NCI-H2029 treated with DMSO at 0.1 percent for 48 hours (cell line): ENCODE measurements at regions not wholly inside any gene's neighbourhood (a gene's known extent, or its start where the extent isn't known, plus 50 kb on each side); places are given as distances from the start of the nearest gene placed in this dataset.

Experiments used
- DNase-seq: peaks from one replicate; lab custom pipeline; 2025; lab: John Stamatoyannopoulos, UW

DNA sequence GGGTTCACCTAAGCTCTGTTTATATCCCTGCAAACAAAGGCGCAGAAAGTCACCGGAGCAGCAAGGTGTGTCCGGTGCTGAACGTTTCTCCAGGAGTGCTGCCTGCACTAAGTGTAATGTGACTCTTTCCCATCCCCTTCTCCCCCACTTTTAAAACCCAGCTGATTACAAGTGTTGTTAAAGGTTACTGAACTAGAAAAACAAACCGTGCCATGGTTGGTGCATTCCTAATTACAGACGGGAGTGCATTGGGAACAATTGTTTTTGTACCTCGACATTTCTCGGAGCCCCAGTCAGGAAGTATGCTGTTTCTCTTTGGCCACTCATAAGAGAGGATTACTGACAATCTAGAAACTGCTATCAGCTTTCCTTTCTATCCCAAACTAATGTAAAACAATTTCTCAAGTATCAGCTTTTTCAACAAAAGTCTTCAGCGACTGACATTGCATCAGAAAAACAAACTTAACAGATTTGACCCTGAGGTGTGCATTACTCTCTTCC is 441.0 kb upstream of the SALL1 start:
- DNase-seq: no peak

- no peak for DNase-seq
Measured at GRCh38 chr16:51591480-51591879, 440.4 kb upstream of the SALL1 start.

GRCh38 chr16:51579652-51580360 is 428.7 kb upstream of the SALL1 start:
- DNase-seq: no peak

DNA sequence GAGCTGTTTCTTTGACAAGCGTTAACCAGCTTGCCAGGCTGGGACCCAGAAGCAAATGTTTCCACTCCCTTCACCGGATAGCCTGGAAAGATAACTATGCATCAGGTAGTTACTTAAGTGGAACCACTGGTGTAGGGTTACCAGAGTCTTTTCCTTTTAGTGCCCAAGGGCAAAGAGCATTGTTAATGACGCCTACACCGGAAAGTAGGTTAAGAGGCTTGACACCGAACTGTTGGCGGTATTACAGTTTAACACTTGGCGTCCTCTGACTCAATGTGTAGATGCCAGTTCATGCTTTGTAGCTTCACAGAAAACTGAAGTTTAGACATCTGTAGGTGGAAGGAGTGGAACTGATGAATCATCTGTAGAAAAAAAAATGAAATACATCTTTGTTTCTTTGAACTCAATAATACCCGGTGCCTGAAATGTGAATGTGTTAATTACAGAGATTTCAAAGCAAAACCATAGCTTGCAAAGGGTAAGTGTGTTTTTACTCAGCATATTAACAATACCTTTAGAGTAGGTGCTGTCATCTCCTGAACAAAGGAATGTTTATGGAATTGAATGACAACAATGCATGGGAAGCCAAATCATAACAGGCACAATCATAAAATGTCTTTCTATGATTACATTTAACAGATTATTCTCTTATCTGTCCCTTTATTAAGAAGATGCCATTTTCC is 426.7 kb upstream of the SALL1 start:
- DNase-seq: peak; percentile 4

- no peak for DNase-seq
Measured at GRCh38 chr16:51576498-51577195, 425.6 kb upstream of the SALL1 start.

DNA sequence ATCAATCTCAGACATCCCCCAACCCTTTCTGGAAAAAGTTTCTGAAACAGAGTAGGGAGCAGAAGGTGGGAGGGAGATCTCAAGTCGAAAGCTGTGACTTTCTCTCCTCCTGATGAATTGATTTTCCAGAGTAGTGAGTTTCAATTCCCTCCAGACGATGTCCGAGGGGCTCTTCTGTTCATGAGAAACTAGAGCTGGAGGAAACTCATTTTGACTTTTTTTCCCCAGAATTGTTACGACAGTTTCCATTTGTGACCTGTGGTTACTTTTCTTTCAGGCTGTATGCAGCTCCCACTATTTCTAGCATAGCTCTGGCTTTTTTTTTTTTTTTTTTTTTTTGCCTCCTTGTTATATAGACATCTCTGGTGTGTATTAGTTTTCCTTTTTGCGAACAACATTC is 422.1 kb upstream of the SALL1 start:
- no peak for DNase-seq

DNA sequence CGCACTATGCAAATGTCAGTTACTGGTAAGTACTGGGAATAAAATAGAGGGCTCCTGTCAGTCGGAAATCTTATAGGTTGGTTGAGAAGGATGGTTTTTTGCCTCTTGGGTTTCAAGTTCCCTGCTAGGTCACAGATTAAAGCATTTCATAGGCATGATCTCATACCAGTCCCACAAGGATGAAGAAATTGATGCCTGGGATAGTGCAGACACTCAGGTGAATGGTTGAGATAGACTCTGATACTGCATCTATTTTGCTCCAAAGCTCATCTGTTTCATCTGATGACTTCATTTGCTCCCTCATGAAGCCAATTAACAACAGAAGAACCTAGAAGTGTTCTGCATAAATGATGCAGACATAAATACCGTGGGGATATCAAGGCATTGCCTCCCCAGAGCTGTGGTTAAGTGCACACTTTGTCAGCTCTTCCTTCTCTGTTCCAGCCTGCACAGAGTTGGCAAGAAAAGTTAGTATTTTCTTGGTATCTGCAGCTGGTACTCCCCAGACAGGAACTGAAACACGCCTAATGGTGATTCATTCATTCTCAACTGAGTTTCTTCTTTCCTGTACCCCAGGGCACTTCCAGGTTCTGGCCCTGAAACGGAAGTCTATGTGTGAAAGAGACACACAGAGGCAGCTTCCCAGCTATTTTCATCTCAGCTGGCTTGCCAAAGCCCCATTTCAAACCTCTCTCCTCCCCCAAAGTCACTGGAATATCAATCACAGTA is 418.3 kb upstream of the SALL1 start:
- DNase-seq: no peak

- no peak for DNase-seq
Measured at GRCh38 chr16:51567911-51568310, 416.8 kb upstream of the SALL1 start.

- no peak for DNase-seq
Measured at GRCh38 chr16:51565184-51565583, 414.1 kb upstream of the SALL1 start.

DNA sequence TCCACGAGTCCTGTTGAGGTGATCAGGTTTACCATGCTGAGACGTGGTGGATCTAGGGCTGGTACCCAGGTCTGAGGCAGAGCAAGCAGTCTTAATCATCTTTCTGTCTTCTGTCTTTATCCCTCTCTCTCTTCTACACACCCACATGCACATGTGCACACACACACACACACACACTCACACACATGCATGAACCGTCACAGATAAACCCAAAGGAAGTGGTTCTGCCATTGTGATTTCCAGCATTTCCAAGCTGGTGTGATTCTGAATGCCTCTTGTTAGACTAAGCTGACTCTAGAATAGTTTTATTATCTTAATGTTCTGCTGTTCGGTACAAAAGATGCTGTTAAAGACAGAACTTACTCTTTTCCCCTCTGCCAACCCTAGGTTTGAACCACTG is 411.8 kb upstream of the SALL1 start:
- DNase-seq: no peak

DNA sequence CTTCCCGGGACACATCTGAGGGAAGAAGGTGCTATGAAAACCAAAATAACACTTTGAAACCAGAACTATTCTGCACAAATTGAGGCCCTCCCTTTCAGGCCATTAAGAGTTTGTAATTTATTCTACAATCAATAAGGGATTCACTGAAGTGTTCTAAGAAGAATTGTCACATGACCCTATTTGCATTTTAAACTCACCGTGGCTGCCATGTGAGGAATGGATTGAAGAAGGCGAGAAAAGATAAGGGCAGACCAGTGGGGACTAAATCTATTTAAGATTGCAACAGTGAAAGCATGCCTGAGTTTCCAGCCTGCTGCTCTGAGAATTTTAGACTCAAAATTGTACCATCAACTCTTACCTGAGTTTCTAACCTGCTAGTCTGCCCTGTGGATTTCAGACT is 408.8 kb upstream of the SALL1 start:
- no peak for DNase-seq

GRCh38 chr16:51557670-51558069 is 406.6 kb upstream of the SALL1 start:
- no peak for DNase-seq

GRCh38 chr16:51556694-51557340 is 405.7 kb upstream of the SALL1 start:
- no peak for DNase-seq

DNA sequence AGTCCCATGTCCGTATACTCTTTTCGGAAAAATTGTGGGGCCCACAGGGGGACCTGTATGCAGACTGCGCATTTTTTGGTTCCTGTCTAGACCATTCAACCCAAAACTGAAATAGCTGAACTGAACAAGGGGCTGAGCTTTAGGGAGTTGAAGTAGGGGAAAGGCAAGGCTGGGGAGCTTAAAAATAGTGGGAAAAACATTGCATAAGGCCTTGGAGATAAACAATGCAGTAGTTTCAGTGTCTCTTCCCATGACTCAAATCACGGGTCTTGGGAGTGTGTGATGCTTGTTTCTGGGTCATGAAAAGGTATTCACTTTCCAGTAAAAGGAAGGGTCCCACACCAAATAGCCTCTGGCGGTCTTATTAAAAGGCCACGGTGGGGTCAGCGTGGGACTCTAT is 402.8 kb upstream of the SALL1 start:
- DNase-seq: no peak

GRCh38 chr16:51553314-51553713 is 402.2 kb upstream of the SALL1 start:
- DNase-seq: no peak

GRCh38 chr16:51550800-51551347 is 399.8 kb upstream of the SALL1 start:
- no peak for DNase-seq

DNA sequence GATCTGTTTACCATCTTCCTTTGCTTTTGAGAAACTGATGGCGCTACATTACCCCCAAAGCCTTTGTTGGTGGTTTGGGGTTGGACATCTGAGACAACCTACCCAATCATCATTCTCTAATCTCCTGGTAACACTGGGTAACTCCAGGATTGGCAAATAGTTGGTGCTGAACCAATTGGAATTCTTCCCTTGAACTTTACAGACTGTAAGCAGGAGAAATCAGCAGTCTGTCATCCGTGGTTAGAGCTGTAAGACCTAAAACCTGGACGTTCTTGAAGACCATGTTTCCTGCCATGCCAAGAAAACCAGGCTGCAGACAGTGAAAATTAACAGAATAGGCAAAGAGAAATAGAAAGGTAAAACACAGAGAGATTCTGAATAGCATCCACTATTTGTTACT is 398.8 kb upstream of the SALL1 start:
- DNase-seq: no peak

DNA sequence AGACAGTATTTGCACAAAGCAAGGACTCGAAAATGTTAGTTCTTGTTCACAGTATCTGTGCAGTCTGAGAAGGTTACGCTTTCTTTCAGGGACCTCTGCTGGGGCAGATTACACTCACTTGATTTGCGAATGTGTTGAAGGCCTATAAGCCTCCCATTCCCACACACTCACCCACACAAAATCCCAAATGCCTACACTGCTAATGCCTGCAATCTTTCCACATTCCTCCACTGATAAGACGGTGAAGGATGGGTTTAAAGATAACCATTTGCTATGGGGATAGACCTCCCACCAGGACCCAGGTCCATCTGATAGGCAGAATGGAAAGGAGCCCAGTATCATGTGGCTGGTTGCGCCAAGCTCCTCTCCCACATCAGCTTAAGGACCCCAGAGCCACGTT is 394.9 kb upstream of the SALL1 start:
- DNase-seq: no peak

DNA sequence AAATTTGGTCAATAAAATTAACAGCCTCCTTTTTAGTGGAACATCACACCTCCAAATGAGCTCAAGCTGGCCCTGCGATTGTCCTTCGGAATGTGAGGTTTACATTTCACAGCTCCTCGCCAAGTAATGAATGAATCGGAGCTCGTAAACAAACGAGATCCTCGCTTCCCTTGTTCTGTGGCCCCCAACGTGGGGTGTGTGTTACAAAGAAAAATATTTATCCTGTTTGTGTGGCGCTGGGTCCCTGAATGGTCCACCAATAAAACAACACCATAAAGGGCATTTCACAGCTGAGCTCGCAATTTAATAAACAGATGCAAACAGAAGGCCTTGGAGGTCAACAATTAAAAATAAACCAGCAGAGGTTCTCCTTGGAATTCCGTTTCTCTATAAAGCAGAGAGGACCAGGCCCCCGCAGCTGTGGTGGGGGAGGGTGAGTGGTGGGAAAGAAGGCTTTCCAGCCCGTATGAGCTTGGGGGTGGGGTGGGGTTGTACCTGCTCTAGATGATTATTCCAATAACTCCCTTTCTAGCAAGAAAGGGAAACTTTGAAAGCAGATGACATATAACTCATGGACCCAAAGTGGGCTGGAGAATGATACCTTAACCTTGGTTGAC is 393.9 kb upstream of the SALL1 start:
- DNase-seq: no peak

DNA sequence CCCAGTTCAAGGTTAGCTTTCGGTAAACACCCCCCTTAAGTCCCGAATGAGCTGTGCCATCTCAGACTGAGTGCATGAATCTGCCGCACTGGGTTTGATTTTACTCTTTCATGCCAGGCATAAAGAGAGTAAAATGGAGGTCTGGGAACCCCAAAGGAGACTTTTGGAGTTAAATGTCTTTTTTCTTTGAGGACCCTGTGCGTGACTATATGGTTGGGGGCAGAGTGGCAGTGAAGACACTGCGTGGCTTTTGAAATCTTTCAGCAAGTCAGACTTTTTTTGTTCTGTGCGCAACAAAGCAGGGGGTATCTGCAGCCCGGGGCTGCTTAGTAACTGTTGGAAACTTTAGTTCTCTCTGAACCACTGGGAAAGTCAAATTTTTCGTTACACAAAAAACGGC is 392.9 kb upstream of the SALL1 start:
- DNase-seq: no peak
